ENCODE measurements at regions not wholly inside any gene's neighbourhood (a gene's known extent, or its start where the extent isn't known, plus 50 kb on each side); places are given as distances from the start of the nearest gene placed in this dataset.

DNA sequence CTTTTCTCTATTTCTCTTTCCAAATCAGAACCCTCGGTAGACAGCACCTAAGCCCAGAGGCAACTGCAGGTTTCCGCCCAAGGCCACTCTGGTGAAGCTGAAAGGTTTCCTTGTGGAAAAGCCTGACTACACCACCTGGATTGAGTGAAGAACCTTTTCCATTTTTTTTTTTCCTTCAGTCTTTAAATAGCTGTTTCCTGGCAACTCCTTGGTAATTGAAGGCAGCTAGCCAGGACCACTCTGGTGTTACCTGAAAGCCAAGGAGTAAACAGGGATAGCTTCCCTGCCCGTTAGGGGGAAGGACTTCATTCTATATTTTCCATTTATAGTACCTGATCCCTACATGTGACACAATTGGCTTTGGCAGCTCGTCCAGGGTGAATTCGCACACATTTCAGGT is 1238.4 kb downstream of the GRIK2 start:
- no peak for DNase-seq (ENCODE audit: low read depth in 2 of 2)

DNA sequence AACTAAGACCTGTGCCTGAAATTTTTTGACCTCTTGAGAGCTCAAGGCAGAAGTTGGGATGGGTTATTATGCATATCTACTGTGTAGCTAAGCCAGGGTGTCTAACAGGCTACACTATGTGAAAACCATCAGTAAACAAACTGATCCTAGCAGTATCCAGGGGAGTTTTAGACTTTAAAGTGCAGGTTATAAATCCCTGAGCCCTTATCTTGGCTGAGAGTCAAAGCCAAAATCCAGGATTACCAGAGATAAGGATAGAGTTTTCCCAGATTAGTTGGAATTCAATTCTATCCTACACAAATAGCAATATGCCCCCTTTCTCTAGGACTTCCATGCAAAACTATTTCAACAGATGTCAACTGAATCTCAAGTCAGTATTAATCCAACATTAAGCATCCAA is 1229.7 kb downstream of the GRIK2 start:
- DNase-seq (ENCODE audit: low read depth in 2 of 2), result no peak

DNA sequence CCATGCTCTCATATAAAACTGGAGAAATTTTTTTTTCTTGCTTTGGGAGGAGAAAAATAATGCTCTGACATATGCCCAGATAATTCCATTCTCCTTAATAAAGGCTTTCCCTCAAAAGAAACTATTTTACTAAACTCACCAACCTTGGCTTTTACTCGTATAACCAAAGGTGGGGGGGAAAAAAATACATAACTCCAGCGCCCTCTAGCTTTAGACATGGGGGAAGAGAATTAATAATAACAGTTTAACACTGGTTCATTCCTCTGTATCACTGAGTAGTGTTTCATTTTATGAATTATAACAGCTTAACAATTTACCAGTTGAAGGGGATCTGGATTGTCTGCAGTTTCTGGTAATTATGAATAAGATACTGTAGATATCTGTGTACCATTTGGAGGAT is 1226.1 kb downstream of the GRIK2 start:
- DNase-seq (ENCODE audit: low read depth in 2 of 2), result no peak

DNA sequence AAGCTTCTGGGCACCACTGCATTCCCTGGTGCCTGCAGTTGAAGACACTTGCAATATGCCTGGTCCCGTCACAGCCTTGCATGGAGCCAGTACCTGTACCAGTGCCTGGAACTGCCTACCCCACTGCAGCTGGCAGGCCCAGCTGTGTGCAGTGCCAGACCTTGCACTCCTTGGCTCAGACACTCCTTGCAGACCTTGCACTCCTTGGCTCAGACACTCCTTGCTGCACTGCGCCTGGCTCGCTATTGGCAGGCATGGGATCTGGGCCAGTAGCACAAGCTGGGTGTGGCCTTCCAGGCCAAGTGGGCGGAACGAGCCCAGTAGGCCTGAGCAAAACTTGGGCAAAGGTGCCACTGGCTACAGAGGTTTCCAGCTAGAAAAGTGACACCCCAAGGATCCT is 1189.1 kb downstream of the GRIK2 start:
- DNase-seq (ENCODE audit: low read depth in 2 of 2), result no peak

DNA sequence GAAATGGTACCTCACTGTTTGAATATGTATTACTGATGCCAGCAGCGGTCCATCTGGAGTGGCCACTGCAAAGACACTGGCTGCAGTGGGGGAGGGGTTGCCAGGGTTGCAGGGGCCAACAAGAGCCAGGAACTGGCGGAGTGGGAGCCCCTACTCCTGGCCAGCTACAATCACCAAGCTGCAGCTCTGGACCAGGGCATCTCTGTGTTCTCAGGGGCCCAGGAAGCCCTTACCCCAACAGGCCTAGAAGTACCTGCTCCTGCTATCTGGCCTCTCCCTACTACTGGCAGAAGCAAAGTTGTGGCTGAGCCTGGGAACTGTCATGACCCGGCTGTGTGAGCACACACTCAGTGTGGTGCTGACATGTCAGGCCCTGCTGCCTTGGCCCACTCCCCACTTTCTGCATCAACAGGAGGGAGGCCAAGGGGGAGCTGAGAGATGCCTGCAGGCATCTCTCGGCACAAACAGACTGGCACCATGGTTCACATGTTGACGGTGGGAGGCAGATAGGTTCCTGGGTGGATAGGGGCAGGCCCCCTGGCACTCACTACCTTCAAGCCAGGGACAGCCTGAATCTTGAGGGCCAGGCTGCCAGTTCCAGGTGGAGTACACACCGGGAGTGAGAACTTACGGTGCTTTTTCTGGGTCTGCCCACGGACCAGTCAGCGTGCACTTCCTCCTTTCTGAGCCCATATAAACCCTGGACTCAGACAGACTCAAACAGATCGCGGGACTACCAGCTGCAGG is 1188.0 kb downstream of the GRIK2 start:
- DNase-seq (ENCODE audit: low read depth in 2 of 2), result no peak

DNA sequence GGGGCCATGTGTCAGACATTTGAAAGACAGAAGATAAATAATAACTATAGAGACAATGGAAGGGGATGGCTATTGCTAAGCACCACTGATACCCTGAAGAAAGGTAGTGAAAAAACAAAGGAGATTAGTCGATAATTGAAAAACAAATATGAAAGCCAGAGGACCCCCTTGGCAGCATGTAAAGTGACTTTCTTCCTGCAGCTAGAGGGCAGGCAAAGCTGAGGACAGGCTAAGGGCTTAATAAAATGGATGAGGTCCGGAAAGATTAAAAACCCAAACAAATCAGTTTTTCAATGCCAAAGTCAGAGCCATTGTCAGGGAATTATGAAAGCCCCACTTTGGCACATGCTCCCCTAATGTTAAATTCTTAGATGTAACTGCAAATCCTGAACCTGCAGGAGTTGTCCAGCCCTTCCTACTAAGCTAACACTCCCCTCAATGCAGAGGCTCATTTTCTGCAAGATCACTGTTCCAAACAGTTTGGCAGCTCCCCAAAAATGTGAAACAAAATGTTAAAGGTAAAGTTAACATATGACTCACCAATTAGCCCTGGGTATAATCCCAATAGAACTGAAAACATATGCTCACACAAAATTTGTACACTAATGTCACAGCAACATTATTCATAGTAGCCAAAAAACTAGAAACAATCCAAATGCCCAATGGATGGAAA is 1177.9 kb downstream of the GRIK2 start:
- DNase-seq (ENCODE audit: low read depth in 2 of 2), result no peak

DNA sequence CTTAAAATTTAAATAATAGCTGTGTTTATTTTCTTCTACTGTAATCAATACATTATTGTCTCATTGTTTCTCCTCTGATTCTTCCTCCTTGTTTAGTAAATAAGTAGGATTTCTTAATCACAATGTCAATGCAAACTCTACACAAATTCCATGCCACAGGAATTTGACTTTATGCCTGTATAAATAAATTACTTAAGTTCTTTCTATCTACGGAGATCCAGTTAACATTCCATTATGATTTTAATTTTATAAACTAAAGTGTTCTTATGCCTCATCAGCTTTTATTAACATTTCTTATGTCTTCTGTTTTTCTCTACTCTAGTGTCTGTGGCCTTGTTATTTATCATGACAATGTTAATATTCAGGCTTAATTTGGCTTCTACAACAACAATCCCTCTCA is 1169.2 kb downstream of the GRIK2 start:
- no peak for DNase-seq (ENCODE audit: low read depth in 2 of 2)

DNA sequence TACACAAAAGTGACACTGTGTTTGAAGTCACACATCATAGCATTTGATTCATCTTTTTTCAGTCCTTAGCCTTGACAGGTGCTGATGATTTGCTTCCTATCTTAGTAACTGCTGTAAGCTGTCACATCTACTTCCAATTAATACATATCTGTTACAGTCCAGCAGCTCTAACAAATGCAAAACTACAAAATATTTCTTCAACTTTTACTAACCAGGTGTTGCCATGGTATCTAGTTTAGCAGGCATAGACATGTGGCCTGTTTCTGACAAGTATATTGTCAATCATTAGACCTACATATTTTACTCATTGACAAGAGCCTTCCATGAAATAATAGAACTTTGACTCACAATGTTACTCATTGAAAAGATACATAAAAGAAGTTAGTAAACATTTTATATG is 1159.7 kb downstream of the GRIK2 start:
- DNase-seq (ENCODE audit: low read depth in 2 of 2), result no peak

DNA sequence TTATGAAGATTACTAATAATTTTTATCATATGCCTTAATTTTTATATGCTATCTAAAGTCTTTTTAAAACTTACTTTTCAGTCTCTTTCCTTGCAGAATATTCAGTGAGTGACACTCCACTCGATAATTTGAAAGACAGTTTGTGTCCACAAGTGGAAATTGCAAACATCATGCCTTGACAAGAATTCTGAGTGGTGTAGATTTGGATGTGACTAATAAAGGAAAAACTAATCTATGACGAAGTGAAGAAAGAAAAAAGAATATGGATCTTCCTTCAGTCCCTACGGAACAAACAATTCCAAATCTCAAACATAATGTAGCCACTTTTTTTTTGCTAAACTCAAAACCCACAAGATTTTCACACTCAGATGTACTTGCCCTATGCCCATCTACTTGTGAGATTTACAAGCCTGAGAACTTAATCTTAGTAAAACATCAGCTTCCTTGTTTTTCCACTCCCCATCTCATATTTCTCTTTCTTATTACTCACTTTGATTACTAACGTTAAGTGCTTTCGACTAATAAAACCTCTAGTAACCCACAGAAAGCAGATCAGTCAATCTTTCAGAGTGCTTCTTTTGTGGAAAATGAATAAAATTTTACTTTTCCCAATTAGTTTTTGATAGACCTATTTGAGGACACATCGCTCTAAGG is 1155.8 kb downstream of the GRIK2 start:
- DNase-seq (ENCODE audit: low read depth in 2 of 2), result no peak

DNA sequence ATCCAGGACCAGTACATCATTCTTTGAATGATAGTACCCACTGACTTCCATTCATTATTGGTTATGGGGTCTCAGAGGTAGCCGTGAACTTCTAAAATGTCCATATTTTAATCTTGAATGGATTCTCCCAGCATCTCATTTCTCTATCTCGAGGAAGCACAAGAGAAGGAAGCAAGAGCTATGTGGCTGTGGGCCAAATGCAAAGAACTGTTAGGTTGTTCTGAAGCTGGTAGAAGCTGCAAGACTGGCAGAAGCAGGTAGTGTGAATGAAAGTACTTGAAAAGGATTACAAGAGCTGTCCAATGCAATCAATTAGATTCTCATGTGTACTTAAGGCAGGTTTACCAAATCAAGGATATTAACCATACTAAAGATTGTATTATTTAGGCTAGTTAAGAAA is 1131.8 kb downstream of the GRIK2 start:
- DNase-seq (ENCODE audit: low read depth in 2 of 2), result no peak

DNA sequence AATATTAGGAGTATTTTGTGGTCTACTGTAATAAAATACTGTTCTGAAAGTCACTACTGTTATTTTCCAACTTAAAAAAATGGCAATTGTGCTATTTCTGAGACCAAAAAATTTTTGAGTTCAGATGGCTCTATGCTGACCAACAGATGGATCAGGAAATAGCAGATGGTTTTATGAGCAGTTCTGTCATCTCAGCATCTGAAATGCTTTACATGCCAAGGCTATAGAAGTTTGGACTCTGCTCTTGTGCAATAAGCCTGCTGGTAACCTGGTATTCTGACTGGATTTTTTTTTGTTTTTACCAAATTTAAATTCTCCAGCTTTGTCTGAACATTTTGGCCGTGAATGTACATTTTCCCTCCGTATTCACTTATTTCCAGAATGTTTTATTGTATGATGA is 1127.5 kb downstream of the GRIK2 start:
- no peak for DNase-seq (ENCODE audit: low read depth in 2 of 2)

DNA sequence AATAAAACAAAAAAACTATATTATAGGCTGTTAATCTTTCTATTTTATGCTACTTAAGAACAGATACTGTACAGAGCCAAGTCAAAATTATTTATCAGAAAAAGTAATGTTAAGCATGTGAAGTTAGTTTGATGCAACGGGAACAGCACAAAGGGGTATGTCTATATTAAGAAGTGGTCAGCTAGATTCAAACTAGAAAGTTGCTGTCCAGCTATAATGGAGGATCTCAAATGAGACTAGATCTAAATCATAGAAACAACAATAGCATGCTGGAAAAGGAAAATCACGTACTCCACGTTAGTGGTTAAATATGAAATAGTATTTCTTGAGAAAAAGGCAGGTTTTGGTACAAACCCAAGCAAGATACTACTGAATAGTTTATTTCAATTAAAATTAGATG is 1124.0 kb downstream of the GRIK2 start:
- DNase-seq (ENCODE audit: low read depth in 2 of 2), result no peak

DNA sequence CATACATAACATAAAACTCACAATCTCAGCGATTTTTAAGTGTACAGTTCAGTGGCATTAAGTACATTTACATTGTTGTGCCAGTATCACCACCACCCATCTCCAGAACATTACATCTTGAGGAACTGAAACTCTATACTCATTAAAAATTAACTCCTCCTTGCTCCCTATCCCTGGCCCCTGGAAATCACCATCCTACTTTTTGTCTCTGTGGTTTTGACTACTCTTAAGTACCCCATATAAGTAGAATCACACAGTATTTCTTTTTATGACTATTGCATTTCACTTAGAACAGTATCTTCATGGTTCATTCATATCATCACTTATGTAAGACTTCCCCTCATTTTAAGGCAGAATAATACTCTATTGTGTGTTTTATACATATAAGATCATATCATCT is 1108.1 kb downstream of the GRIK2 start:
- no peak for DNase-seq (ENCODE audit: low read depth in 2 of 2)

DNA sequence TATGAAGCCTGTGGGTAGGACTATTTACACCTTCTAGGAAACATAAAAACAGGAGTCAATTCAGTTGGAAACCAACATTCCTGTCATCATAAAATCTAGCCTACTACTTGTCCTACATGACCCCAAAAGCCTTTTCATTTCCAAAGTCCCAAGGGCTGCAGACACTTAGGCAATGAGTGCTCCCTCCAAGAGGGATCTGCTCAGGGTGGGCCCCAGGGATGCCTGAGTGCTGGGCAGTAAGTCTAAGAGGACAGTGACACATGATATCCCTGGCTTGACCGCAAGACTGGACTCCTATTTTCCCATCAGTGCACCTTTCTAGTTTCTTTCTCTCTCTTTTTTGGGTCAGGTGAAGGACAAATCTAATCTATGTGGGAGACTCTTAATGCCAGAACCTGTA is 1101.3 kb downstream of the GRIK2 start:
- DNase-seq (ENCODE audit: low read depth in 2 of 2), result no peak

DNA sequence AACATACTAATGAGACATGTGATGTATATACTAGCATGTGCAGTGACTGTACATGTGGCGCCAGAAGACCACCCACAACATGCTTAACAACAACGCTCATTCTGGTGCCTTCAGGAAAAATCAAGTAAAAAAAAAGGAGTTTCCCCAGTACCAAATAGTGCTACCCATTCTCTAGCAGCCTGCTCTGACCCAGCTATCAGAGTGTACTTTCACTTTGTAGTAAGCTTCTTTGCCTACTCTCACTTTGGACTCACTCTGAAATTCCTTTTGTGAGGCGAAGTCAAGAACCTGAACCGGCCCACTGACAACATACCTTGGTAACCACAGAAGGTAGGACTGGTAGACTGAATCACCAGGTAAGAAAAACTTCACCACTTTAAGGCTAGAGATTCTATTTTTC is 1100.0 kb downstream of the GRIK2 start:
- no peak for DNase-seq (ENCODE audit: low read depth in 2 of 2)

DNA sequence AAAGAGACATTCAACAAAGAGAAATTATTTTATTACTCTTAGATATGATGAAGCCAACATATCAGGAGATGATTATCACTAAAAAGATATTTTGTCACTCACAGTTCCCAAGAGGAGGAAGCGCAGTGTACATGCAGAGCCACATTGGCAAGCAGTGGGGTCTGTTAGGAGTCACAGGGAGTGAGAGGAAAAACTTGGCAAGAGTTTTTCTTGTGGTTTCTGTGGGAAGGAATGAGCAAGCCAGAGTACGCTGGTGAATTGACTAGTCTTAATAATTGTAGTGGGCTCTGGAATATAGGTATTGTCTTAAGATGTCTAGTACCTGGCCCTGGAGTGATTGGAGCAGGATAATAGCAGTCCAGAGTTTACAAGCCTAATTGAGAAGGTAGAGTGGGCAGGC is 1095.2 kb downstream of the GRIK2 start:
- DNase-seq (ENCODE audit: low read depth in 2 of 2), result no peak

DNA sequence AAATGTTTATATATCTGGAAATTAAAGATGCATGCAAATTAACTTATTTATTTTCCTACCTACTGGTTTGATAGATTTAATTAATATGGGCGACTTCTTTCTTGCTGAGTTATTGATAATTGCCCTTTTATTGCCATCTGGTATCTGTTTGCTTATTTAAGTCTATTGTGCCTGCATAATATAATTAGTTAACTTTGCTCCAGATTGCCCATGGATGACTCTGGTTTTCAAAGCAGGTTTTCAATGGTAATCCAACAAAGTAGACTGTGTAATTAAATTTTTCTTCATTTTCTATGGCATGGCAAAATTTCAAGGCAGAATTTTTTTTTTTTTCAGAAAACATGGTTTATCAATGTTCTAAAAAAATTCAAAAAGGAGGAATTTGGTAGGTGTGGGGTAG is 1092.0 kb downstream of the GRIK2 start:
- no peak for DNase-seq (ENCODE audit: low read depth in 2 of 2)

DNA sequence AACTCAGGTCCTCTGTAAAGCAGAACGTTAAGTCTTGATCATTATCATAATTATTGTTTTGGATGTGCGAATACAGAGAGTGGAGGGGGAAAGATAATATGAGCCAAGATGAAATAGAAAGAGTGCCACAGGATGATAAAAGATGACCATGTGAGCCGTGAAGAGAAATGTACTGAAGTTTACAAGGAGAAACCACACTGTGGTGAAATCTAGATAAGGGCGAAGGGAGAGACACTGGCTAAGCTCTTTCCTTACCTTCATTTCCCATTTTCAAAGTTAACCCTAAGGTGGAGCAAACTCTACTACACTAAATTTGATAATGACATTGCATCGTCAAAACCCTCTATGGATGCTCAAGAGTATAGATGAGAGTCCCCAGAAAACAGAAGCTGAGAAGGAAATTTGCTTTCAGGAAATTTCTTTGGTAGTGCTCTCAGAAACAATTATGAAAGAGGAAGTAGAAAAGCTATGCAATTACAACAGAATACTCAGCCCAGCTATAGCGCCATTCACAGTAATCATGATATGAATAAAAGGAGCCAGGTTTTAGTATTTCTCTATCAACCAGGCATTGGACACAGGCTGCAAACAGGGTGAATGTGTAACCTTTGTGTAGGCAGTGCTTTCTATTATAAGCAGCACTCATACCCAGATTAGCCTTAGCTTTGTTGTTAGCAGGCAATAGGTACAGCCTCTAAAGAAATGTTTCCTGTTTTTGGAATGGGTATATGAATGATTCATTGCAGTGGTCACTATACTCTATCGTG is 1080.7 kb downstream of the GRIK2 start:
- DNase-seq (ENCODE audit: low read depth in 2 of 2), result no peak

DNA sequence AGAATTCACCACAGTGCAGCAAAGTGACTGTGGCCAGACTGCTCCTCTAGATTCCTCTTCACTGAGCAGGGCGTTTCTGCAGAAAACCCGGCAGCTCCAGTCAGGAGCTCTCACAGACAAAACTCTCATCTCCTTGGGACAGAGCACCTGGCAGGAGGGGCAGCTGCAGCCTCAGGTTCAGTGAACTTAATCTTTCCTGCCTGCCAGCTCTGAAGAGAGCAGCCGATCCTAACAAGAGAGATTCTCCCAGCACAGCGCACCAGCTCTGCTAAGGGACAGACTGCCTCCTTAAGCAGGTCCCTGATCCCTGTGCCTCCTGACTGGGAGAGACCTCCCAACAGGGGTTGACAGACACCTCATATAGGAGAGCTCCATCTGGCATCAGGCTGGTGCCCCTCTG is 1065.5 kb downstream of the GRIK2 start:
- DNase-seq (ENCODE audit: low read depth in 2 of 2), result no peak

DNA sequence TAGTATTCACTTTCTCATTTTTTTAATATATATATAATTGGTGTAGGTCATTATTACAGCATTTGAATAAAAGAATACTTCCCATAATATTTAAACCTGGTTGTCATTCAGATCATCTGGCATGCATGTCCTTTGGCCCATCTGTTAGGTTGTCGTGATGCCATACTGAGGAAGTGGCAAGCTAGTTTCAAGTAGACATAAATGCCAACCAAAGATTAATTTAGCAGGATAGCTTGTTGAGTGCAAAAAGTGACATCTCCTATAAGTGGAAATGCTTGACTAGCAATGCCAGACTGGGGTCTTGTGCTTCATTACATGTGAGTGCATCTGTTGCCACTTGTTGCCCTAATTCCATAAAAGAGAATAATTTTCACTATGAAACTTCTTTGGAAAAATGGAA is 1044.7 kb downstream of the GRIK2 start:
- no peak for DNase-seq (ENCODE audit: low read depth in 2 of 2)

DNA sequence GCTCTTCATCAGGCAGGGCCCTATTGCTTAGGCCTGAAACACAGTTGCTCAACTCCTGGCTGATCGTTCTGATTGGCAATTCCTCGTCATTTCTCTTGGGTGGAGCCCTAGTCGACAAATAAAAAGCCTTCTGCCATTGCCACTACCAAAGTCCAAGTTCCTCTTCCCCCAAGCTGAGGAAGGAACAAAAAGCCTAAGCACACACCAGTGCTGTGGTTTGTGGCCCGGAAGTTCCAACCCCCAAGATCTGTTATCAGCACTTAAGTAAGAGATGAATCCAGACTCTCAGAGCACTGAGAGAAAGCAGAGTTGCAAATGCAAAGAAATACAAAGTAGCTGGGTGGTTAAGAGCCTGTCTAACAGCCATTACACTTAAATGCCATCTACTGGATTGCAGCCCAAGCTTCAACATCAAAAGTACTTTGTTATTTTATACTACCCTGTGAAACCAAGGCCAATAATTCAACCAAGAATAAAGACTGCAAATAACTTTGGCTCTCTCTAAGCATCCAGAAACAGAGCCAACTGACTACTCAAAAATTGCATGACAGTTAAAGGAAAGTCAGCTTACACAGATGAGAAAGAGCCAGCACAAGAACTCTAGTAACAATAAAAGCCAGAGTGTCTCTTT is 1024.0 kb downstream of the GRIK2 start:
- no peak for DNase-seq (ENCODE audit: low read depth in 2 of 2)

DNA sequence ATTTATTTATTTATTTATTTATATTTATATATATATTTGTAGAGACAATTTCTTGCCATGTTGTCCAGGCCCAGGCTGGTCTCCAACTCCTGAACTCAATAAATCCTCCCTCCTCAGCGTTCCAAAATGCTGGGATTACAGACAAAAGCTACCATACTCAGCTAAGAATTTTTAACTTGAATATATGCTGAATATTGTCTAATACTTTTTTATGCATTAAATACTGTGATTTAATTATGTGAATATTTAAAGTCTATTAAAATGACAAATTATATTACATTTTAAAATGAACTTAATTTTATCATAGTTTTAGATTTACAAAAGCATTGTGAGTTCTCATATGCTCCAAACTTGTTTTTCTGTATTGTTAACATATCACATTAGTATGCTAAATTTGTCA is 1022.4 kb downstream of the GRIK2 start:
- no peak for DNase-seq (ENCODE audit: low read depth in 2 of 2)

Measured in stimulated activated CD8-positive, alpha-beta memory T cell treated with anti-CD3 and anti-CD28 coated beads, Interleukin-2, amount 100 ng/mL, for 1 hour (primary cell).